ENCODE measurements at regions not wholly inside any gene's neighbourhood (a gene's known extent, or its start where the extent isn't known, plus 50 kb on each side); places are given as distances from the start of the nearest gene placed in this dataset.
"Not testable (repeated sequence)": the region's sequence is repeated elsewhere in the genome, so short reads cannot be mapped to it uniquely, and the experiment has no call there.

GRCh38 chr22:49721211-49721763 lies 106.4 kb downstream of the BRD1 start:
- DNase-seq, result no peak

- no peak for DNase-seq
These were observed 107.3 kb downstream of the BRD1 start for GRCh38 chr22:49720279-49720959.

GRCh38 chr22:49719046-49719445 lies 108.6 kb downstream of the BRD1 start:
- DNase-seq, result no peak

GRCh38 chr22:49718396-49718795 lies 109.3 kb downstream of the BRD1 start:
- no peak for DNase-seq

- DNase-seq, result no peak
These were observed 110.3 kb downstream of the BRD1 start for GRCh38 chr22:49717322-49717919.

GRCh38 chr22:49716441-49716840 lies 111.2 kb downstream of the BRD1 start:
- DNase-seq, result no peak

GRCh38 chr22:49715450-49715849 lies 112.2 kb downstream of the BRD1 start:
- no peak for DNase-seq

- no peak for DNase-seq
These were observed 114.7 kb downstream of the BRD1 start for GRCh38 chr22:49713003-49713402.

GRCh38 chr22:49712195-49712791 lies 115.4 kb downstream of the BRD1 start:
- no peak for DNase-seq

GRCh38 chr22:49710746-49711145 lies 116.9 kb downstream of the BRD1 start:
- no peak for DNase-seq

- no peak for DNase-seq
These were observed 118.2 kb downstream of the BRD1 start for GRCh38 chr22:49709464-49709863.

- no peak for DNase-seq
These were observed 121.7 kb downstream of the BRD1 start for GRCh38 chr22:49705972-49706352.

GRCh38 chr22:49705216-49705971 lies 122.3 kb downstream of the BRD1 start:
- DNase-seq, result no peak

GRCh38 chr22:49704345-49705215 lies 123.1 kb downstream of the BRD1 start:
- DNase-seq, result no peak

GRCh38 chr22:49703990-49704344 lies 123.7 kb downstream of the BRD1 start:
- DNase-seq, result no peak

GRCh38 chr22:49703505-49703904 lies 124.2 kb downstream of the BRD1 start:
- no peak for DNase-seq

GRCh38 chr22:49702068-49702397 lies 125.6 kb downstream of the BRD1 start:
- DNase-seq, result no peak

GRCh38 chr22:49701380-49702067 lies 126.1 kb downstream of the BRD1 start:
- DNase-seq, result no peak

GRCh38 chr22:49699928-49700498 lies 127.7 kb downstream of the BRD1 start:
- no peak for DNase-seq

- DNase-seq, result no peak
These were observed 128.2 kb downstream of the BRD1 start for GRCh38 chr22:49699476-49699875.

GRCh38 chr22:49698616-49699015 lies 129.1 kb downstream of the BRD1 start:
- not testable (repeated sequence) for DNase-seq

- no peak for DNase-seq
These were observed 130.6 kb downstream of the BRD1 start for GRCh38 chr22:49697047-49697446.

All from activated effector memory CD4-positive, alpha-beta T cell treated with Interleukin-2 at 50 U/mL for 16 hours (primary cell).